HEK293 (cell line): ENCODE measurements at regions not wholly inside any gene's neighbourhood (a gene's known extent, or its start where the extent isn't known, plus 50 kb on each side); places are given as distances from the start of the nearest gene placed in this dataset.

Experiments
- CTCF ChIP-seq: fragments of 450-650 bp; formaldehyde crosslinking; IDR thresholded peaks from 2 replicates; pipeline ENCODE4 v1.5.1; 2016; ENCODE audit warnings: missing biosample characterization, missing genetic modification characterization
- ELK4 ChIP-seq: IDR thresholded peaks from 2 replicates; pipeline ENCODE4 v1.6.1; 2011; ENCODE audit warnings: mild to moderate bottlenecking, low read depth, low read length, borderline replicate concordance
- GLI2 ChIP-seq: fragments of 450-650 bp; formaldehyde crosslinking; IDR thresholded peaks from 2 replicates; pipeline ENCODE4; 2017; ENCODE audit warnings: missing biosample characterization, missing genetic modification characterization, low read depth, borderline replicate concordance
- HOXC10 ChIP-seq: sonication (generic); formaldehyde crosslinking; IDR thresholded peaks from 2 replicates; pipeline ENCODE4 v1.8.1; 2023; ENCODE audit warnings: mild to moderate bottlenecking, missing genetic modification reagents
- MYNN ChIP-seq: fragments of 450-650 bp; formaldehyde crosslinking; IDR thresholded peaks from 2 replicates; pipeline ENCODE4 v1.5.1; 2016; ENCODE audit warnings: missing biosample characterization, missing genetic modification characterization, borderline replicate concordance
- PRDM1 ChIP-seq: fragments of 450-650 bp; formaldehyde crosslinking; IDR thresholded peaks from 2 replicates; pipeline ENCODE4; 2016; ENCODE audit warnings: missing biosample characterization, missing genetic modification characterization
- ZEB2 ChIP-seq: fragments of 450-650 bp; formaldehyde crosslinking; IDR thresholded peaks from 2 replicates; pipeline ENCODE4 v1.5.1; 2016; ENCODE audit warnings: missing biosample characterization, missing genetic modification characterization
- ZFP41 ChIP-seq: fragments of 450-650 bp; formaldehyde crosslinking; IDR thresholded peaks from 2 replicates; pipeline ENCODE4 v1.5.1; 2016; ENCODE audit warnings: missing biosample characterization, missing genetic modification characterization, borderline replicate concordance
- ZNF169 ChIP-seq: fragments of 450-650 bp; formaldehyde crosslinking; IDR thresholded peaks from 2 replicates; pipeline ENCODE4 v1.5.1; 2016; ENCODE audit warnings: missing biosample characterization, missing genetic modification characterization
- ZNF398 ChIP-seq: fragments of 450-650 bp; formaldehyde crosslinking; IDR thresholded peaks from 2 replicates; pipeline ENCODE4 v1.5.1; 2017; ENCODE audit warnings: missing biosample characterization, missing genetic modification characterization
- ZNF48 ChIP-seq: fragments of 450-650 bp; formaldehyde crosslinking; IDR thresholded peaks from 2 replicates; pipeline ENCODE4 v1.5.1; 2016; ENCODE audit warnings: missing biosample characterization, missing genetic modification characterization
- ZNF654 ChIP-seq: fragments of 450-650 bp; formaldehyde crosslinking; IDR thresholded peaks from 2 replicates; pipeline ENCODE4 v1.5.1; 2016; ENCODE audit warnings: low read depth, missing biosample characterization, missing genetic modification characterization
- ZNF777 ChIP-seq: fragments of 450-650 bp; formaldehyde crosslinking; IDR thresholded peaks from 2 replicates; pipeline ENCODE4 v1.5.1; 2017; ENCODE audit warnings: missing biosample characterization, missing genetic modification characterization, borderline replicate concordance

- no peak for TF ChIP-seq HOXC10 (CRISPR knock-in tag)
- no peak for TF ChIP-seq MYNN
- no peak for TF ChIP-seq ZFP41 (tag by site-specific recombination)
- no peak for TF ChIP-seq ZNF398 (tag by site-specific recombination)
- TF ChIP-seq CTCF (tag by site-specific recombination): no peak
- TF ChIP-seq ZNF169 (tag by site-specific recombination): no peak
- TF ChIP-seq ELK4: no peak
- TF ChIP-seq PRDM1 (tag by site-specific recombination): no peak
- no peak for TF ChIP-seq ZNF654
- TF ChIP-seq GLI2: no peak
- no peak for TF ChIP-seq ZEB2 (tag by site-specific recombination)
- no peak for TF ChIP-seq ZNF48 (tag by site-specific recombination)
- no peak for TF ChIP-seq ZNF777 (tag by site-specific recombination)
These were observed 126.4 kb upstream of the HAAO start for GRCh38 chr2:42918671-42919318.
